ENCODE measurements at regions not wholly inside any gene's neighbourhood (a gene's known extent, or its start where the extent isn't known, plus 50 kb on each side); places are given as distances from the start of the nearest gene placed in this dataset.
"Not testable (repeated sequence)": the region's sequence is repeated elsewhere in the genome, so short reads cannot be mapped to it uniquely, and the experiment has no call there.

DNA sequence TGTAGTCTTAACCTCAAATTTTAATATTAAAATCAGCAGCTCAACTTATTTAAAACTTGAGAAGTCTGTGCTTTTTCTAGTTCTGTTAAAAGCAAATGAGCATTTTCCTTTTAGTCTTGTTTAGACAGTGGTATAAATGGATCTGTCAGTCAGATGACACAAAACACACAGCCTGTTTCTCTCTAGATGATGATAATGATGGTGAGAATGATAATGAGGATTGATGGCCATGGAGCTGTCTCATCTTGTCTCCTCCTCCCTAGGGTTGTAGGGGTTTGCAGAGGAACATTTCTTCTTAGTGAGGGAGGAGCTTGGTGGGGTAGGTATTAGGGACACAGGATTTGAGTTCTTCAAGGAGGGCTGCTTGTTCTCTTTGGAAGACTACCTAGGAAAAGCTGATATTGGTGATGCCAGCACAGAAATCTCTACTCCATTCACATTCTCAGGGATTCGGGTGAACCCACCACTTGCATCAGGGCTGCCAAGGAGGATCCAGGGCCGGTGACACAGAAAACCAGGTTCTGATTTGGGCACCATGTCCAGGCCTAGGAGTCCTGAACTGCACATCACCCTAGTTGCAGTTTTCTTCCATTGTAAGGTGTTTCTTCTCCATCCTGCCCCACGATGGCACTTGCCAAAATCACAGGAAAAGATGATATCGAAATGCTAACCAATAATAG lies 147.6 kb downstream of the RHOU start:
- in situ Hi-C loops (cut with HindIII; ENCODE audit: low pct_ligation_motif_present, low pct_unique_long_range_greater_than_20kb, low sequenced_read_pairs) = no loop called here

DNA sequence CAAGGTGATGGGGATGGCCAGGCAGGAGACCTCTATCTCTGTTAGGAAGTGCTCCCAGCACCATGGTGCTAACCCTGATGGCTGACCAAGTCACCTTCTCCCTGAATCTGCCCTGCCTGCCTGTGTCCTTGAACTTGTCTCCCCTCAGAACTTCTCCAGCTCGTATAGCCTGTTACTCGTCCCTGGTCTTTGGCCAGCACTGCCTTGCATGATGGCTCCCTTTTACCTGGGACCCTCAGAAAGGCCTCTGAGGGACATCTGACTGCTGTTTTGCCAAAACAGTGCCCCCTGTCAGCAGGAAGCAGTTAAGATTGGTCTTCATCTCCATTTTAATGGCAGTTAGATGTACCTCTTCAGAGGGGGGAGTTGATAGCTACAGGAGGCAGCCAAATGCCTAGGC lies 148.3 kb downstream of the RHOU start:
- no peak for DNase-seq
- in situ Hi-C loops (cut with HindIII; ENCODE audit: low pct_ligation_motif_present, low pct_unique_long_range_greater_than_20kb, low sequenced_read_pairs) = no loop called here

More for the DNA sequence above, 147.6 kb downstream of the RHOU start:
- DNase-seq = no peak

DNA sequence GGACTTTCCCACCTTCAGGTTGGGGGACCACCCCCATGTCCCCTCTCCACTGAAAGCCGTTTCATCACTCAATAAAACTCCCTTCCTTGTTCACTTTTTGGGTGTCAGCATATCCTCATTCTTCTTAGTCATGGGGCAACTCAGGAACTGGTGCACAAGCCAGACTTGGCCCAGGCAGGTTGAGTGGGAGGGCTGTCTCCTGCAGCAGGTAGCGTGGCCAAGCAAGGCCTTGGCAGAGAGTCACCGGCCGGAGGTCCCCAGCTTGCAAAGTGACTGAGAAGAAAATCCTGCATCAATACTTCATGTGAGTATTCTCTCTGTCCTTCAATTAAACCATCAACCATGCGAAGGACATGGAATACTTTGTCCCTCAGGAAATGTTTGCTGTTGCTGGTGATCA lies 148.9 kb downstream of the RHOU start:
- DNase-seq = no peak
- in situ Hi-C loops (cut with HindIII; ENCODE audit: low pct_ligation_motif_present, low pct_unique_long_range_greater_than_20kb, low sequenced_read_pairs) = no loop called here

DNA sequence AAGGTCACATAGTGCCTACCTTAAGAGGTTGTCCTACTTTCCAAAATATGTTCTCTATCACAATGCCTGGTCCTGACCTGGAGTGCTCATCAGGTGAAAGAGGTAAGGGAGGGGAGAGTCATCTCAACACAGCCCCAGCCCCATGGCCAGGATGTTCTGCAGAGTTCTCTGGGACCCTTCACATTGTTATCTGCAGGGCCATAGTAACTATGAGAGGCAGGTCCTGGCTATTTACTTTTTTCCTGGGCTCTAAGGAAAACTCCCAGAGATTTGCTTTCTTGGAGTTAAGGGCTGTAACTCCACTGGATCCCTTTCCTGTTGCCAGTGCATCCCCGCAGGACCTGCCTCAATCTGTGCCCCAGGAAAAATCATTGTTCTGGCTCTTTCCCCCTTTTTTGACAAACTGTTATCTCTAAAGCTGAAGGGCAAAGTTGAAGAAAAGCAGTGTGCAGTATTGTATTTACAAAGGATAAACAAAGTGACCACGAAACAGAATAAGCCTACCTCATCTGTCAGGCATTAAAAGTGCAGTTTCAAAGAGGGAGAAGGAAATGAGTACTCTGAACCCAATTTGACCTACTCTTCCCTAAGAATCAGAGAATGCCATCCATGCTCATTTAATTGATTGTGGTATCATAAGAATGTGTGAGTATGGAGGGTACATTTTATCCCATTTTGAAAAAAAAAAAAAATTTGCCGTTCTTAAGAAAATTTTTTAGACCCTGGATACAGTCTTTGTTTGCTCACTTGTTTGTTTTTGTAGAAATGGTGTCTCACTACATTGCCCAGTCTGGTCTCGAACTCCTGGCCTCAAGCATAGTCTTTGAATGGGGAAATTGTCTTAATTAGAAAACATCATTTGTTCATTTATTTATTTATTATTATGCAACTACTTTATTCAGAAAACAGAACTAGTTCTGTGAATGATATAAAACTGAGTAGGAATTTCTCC lies 149.6 kb downstream of the RHOU start:
- DNase-seq = no peak
- in situ Hi-C loops (cut with HindIII; ENCODE audit: low pct_ligation_motif_present, low pct_unique_long_range_greater_than_20kb, low sequenced_read_pairs) = no loop called here

DNA sequence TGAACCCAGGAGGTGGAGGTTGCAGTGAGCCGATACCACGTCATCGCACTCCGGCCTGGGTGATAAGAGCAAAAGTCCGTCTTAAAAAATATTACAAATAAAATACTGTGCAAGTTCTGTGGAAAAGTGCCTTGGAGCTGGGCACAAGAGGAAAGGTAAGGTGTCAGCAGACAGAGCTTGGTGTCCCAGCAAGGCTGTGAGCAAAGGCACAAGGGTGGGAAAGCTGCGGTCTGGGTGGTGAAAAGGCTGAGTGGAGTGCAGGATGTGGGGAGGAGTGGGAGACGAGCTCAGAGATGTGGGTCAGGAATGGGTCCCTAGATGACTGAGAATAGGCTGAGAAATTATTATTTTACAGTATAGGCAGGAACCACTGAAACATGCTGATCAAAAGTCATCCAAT lies 150.6 kb downstream of the RHOU start:
- in situ Hi-C loops (cut with HindIII; ENCODE audit: low pct_ligation_motif_present, low pct_unique_long_range_greater_than_20kb, low sequenced_read_pairs) = no loop called here
- no peak for DNase-seq

DNA sequence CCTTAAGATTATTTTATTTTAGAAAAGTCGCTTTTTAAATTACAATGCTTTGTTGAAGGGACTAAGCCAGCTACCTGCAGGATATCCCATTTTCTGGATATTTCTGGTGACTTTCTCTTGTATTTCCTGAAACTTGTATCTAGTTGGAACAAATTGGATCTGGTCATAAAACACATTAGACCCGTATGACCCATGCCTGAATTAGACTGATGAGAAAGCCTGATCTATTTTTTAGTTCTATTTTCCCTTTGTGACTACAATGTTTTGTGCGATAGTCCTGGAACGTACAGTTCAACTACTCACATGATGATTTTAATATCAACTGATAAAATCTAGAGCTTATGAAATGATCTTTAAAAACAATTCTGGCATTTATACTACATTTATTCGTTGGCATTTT lies 151.8 kb downstream of the RHOU start:
- no peak for DNase-seq
- in situ Hi-C loops (cut with HindIII; ENCODE audit: low pct_ligation_motif_present, low pct_unique_long_range_greater_than_20kb, low sequenced_read_pairs) = no loop called here

DNA sequence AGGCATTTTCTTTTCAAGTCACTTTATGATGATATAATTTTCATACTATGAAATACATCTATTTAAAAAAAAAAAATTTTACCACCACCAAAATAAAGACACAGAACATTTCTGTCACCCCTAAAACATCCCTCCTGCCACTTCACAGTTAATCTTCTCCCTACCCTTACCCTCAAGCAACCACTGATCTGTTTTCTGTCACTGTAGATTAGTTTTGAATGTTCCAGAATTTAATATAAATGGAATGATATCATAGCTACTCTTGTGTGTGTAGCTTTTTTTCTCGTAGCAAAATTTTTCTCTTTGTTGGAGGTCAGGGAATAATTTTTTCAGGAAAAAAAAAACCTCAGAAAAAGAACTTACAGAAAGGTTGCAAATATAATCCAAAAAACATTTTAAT lies 152.7 kb downstream of the RHOU start:
- no peak for DNase-seq
- in situ Hi-C loops (cut with HindIII; ENCODE audit: low pct_ligation_motif_present, low pct_unique_long_range_greater_than_20kb, low sequenced_read_pairs) = no loop called here

DNA sequence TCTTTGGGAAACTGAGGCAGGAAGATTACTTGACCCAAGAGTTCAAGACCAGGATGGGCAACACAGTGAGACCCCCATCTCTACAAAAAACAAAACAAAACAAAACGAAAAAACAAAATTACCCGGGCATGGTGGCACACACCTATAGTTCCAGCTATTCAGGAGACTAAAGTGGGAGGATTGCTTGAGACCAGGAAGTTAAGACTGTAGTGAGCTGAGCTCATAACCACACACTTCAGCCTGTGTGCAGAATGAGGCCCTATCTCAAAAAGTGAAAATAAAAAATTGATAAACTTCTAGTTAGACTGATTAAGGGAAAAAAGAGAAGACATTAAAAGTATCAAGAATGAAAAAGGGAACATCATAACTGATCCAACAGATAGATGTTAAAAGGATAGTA lies 154.0 kb downstream of the RHOU start:
- in situ Hi-C loops (cut with HindIII; ENCODE audit: low pct_ligation_motif_present, low pct_unique_long_range_greater_than_20kb, low sequenced_read_pairs) = no loop called here
- no peak for DNase-seq

DNA sequence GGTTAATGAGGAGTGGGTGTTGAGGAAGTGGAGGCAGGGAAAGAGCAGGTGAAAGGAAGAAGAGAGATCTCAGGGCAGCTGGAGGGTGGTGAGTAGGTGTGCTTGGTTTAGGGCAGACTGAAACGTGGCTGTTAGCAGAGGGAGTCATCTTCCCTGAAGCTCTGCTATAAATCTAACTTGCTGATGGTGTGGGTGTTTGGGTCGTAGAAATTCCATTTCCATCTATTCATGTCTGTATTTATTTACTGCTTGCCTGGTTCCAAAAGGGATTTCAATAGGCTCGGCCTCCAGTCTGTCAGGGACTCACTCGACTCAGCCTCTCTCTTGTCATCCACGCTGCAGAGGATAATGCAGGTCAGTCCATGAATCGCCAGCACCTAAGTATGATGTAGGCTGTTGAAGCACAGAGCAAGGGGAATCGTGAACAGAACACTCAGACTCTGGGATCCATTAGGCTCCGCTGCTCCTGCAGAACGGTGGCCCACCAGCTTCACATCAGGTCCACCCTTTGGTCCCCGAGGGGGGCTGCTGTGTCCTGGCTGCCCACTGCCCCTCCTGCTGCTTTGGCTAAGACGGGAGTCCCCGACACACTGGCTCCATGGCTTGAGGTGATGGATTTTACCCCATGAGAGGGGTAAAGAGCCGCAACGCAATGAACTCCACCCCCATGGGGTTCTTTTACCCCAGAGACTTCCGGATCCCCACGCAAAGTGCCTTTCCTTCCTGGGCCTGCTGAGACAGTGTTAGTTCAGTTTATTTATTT lies 156.2 kb downstream of the RHOU start:
- in situ Hi-C loops (cut with HindIII; ENCODE audit: low pct_ligation_motif_present, low pct_unique_long_range_greater_than_20kb, low sequenced_read_pairs) = no loop called here
- DNase-seq = no peak

DNA sequence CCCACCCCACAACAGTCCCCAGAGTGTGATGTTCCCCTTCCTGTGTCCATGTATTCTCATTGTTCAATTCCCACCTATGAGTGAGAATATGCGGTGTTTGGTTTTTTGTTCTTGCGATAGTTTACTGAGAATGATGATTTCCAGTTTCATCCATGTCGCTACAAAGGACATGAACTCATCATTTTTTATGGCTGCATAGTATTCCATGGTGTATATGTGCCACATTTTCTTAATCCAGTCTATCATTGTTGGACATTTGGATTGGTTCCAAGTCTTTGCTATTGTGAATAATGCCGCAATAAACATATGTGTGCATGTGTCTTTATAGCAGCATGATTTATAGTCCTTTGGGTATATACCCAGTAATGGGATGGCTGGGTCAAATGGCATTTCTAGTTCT lies 156.9 kb downstream of the RHOU start:
- DNase-seq; in situ Hi-C loops (cut with HindIII; ENCODE audit: low pct_ligation_motif_present, low pct_unique_long_range_greater_than_20kb, low sequenced_read_pairs): not testable (repeated sequence)

DNA sequence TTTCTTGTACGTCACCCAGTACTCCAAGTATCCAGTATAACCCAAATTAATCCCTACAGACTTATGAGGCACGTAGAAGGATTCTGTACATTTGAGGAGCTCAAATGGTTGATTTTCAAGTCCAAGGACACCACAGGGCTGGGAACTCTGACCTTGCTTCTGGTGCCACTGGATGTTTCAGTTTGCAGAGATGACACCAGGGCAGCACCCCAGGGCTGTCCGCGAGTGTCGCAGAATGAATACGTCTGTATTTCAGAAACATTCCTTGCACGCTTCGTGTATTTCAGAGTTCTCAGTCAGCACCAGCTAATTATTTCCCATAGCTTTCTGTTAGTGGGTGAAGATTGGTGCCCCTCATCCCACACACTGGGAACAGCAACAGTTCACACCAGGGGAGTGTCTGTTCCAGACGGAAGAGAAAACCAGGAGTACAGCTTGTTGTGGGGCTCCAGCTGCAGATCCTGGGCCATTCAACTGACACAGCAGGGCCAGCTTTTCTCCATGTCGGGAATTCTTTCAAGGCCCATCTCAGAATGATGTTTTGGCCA lies 159.2 kb downstream of the RHOU start:
- in situ Hi-C loops (cut with HindIII; ENCODE audit: low pct_ligation_motif_present, low pct_unique_long_range_greater_than_20kb, low sequenced_read_pairs) = no loop called here
- DNase-seq = no peak

DNA sequence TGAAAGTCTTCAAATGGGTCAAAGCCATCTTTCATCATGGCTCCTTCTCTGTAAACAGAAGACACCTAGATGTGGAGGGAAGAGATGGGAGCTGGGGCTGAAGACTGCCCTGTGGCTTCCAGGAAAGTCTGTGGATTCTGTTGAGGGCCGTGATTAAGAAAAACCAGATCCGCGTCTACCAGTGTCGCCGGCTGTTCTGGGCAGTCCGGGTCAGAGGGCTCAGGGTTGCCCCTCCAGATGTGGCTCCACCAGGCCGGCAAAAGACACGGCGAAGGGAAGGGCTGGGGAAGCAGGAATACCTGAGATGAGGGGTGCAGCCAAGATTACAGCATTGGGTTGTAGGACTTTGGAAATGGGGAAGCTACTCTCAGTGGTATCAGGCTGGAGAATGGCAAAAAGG lies 162.6 kb downstream of the RHOU start:
- in situ Hi-C loops (cut with HindIII; ENCODE audit: low pct_ligation_motif_present, low pct_unique_long_range_greater_than_20kb, low sequenced_read_pairs) = no loop called here
- DNase-seq = no peak

DNA sequence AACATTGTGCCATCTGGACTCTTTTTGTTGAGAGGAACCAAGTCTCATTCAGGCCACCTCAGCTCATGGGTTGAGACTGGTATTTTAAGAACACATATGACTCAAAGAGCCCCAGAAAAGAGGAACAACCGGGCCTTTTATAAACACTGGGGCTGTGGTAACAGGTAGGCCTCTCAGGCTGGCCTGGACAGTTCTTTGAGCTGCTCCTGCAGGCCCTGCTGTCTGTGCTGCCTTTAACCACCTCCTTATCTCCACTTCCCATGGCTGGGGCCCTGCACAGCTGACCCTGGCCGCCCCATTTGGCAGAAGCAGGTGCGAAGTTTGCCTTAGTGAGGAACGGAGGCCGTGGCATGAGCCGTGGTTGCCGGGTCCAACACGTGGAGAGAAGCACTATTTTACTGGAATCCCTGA lies 163.3 kb downstream of the RHOU start:
- no peak for DNase-seq
- in situ Hi-C loops (cut with HindIII; ENCODE audit: low pct_ligation_motif_present, low pct_unique_long_range_greater_than_20kb, low sequenced_read_pairs) = no loop called here

DNA sequence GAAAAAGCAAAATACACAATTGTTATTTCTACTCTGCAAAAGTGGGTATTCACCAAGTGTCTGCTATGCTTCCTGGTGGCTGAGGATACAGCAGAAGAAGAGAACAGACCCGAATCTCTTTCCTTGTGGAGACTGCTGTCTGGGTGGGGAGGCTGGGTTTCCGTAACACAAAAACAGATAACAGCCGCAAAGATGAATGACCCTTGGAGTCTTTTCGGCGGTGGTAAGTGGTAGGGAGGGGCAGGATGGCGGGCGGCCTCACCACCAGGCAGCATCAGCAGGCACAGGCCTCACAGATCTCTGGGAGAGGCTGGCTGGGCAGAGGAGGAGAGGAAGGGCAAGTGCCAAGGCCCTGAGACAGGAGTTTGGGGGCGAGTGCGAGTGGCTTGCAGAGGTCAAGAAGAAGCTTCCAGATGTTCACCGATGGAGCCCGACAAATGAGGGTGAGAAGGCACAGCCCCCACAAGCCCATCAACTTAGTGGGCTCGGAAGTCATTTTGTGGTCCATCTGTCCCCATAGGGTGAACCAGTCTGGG lies 164.2 kb downstream of the RHOU start:
- DNase-seq = no peak
- in situ Hi-C loops (cut with HindIII; ENCODE audit: low pct_ligation_motif_present, low pct_unique_long_range_greater_than_20kb, low sequenced_read_pairs) = no loop called here

DNA sequence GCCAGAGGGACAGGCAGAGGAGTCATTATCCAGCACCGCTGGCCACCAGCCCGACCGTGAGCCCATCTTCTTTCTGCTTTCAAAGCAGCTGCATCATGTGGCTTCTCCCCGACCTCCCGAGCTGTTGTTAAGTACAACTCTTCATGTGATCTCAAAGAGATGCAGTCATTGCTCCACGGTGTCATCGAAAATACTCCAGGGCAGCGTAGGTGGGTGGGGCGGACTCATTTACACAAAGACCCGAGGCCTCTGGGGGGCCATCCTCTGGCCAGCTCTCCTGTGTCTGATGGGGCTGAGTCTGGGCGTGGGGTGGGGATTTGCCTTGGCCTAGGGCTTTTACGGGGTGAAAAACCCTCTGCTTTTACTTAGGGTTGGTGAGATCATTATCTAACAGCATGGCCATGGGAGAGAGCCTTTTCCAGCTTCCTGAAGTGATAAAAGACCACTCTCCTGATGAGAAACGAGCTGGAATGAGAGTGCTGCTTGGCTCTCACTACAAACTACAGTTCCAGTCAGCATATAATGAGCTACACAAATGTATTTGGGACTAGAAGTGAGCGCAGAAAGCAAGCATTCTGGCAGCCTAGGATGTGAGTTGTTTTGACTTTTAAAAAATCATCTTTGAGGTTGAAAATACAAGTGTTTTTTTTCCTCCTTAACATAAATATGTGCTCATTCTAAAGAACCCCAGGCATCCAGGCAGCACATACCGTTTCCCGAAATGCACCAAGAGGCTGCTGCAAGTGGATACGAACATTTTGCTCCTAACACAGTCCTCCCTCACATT lies 165.0 kb downstream of the RHOU start:
- in situ Hi-C loops (cut with HindIII; ENCODE audit: low pct_ligation_motif_present, low pct_unique_long_range_greater_than_20kb, low sequenced_read_pairs) = no loop called here
- DNase-seq = no peak

DNA sequence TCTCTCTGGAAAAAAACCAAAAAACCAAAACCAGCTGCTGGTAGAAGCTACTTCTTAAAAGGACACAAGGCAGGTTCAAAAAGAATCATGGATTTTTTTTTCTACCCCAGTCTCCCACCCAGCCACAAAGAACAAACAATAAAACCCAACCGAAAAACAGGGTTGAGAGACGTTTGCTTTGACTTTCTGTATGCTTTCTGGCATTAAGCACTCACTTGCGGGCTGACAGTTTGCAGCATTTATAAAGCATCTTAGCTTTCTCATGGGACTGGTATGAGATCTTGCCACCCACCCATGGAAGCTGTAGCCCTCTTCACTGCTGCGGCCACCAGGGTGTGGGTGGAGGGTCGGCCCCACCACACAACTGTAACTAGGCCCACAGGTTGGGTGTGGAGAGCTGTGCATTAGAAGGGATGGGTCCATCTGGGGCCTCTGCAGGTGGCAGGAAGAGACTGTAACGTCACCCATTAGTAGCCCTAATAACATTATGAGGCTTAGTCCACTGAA lies 165.7 kb downstream of the RHOU start:
- no peak for DNase-seq
- in situ Hi-C loops (cut with HindIII; ENCODE audit: low pct_ligation_motif_present, low pct_unique_long_range_greater_than_20kb, low sequenced_read_pairs) = no loop called here

DNA sequence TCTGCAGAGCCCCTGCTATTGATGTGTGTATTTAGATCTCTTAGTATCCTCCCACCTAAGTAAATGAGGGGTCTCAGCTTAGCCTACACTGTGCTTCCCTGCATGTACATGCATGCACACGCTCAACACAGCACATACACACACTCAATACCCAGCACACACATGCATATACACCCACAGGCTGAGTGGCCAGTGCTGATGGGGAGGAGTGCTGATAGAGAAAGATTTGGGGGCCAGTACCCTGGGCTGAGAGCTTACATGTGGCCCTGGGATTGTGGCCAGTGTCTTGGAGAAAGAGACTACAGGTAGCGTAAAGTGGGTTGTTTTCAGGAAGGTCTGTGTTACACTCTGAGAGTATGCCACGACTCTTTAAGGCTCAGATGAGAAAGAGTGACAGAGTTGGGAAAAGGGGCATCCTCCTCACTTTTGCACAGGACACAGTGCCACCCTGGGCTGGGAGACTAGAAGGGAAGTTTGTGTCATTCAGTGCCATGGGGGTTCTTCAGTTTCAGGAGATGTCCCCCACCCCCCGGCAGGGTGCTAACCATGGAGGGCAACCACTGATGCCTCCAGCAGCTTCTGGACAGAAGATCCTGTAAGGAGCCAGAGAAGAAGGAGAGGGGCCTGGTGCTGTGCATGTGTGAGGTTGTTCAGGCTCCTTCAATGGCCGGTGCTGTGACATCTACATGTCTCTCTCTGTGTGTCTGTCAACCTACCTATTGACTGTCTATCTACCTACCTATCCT lies 166.8 kb downstream of the RHOU start:
- in situ Hi-C loops (cut with HindIII; ENCODE audit: low pct_ligation_motif_present, low pct_unique_long_range_greater_than_20kb, low sequenced_read_pairs) = no loop called here
- DNase-seq = no peak
